Hepatocyte (in vitro differentiated cells): ENCODE measurements at regions not wholly inside any gene's neighbourhood (a gene's known extent, or its start where the extent isn't known, plus 50 kb on each side); places are given as distances from the start of the nearest gene placed in this dataset.

ENCODE experiments used
- DNase-seq: peaks from one replicate; pipeline ENCODE4 v3.0.0-alpha.2; 2016; ENCODE audit warnings: low spot score
- H2AFZ ChIP-seq: fragments of 200-600 bp; sonication (generic); 2 replicates; pipeline ENCODE4 v1.6.0; 2016; ENCODE audit warnings: antibody characterized with exemption, mild to moderate bottlenecking
- H3K27ac ChIP-seq: fragments of 200-600 bp; sonication (generic); 2 replicates; pipeline ENCODE4 v1.5.1; 2016; ENCODE audit warnings: mild to moderate bottlenecking
- H3K27me3 ChIP-seq: fragments of 200-600 bp; sonication (generic); 2 replicates; pipeline ENCODE4 v1.6.1; 2016
- H3K36me3 ChIP-seq: fragments of 200-600 bp; sonication (generic); replicated peaks from 2 replicates; pipeline ENCODE4 v1.5.1; 2016; ENCODE audit warnings: low read depth; ENCODE audit not compliant: insufficient read depth
- H3K4me1 ChIP-seq: fragments of 200-600 bp; sonication (generic); 2 replicates; pipeline ENCODE4 v1.5.1; 2016; ENCODE audit warnings: mild to moderate bottlenecking, moderate library complexity; ENCODE audit not compliant: insufficient read depth
- H3K4me2 ChIP-seq: fragments of 200-600 bp; sonication (generic); 2 replicates; pipeline ENCODE4 v1.6.0; 2016
- H3K4me3 ChIP-seq: fragments of 200-600 bp; sonication (generic); 2 replicates; pipeline ENCODE4 v1.5.1; 2016; ENCODE audit warnings: mild to moderate bottlenecking
- H3K79me2 ChIP-seq: fragments of 200-600 bp; sonication (generic); 2 replicates; pipeline ENCODE4 v1.6.0; 2017; ENCODE audit warnings: mild to moderate bottlenecking
- H3K9me2 ChIP-seq: fragments of 200-600 bp; sonication (generic); replicated peaks from 2 replicates; pipeline ENCODE4 v1.6.0; 2017; ENCODE audit warnings: mild to moderate bottlenecking; ENCODE audit not compliant: insufficient read depth
- H3K9me3 ChIP-seq: fragments of 200-600 bp; sonication (generic); 2 replicates; pipeline ENCODE4 v1.5.1; 2016; ENCODE audit warnings: low read depth, mild to moderate bottlenecking
- H4K20me1 ChIP-seq: fragments of 200-600 bp; sonication (generic); 2 replicates; pipeline ENCODE4 v1.6.0; 2016; ENCODE audit warnings: mild to moderate bottlenecking; ENCODE audit not compliant: insufficient read depth, poor library complexity, severe bottlenecking
- EZH2 ChIP-seq: fragments of 200-600 bp; sonication (generic); IDR thresholded peaks from 2 replicates; pipeline ENCODE4 v1.6.1; 2016; ENCODE audit warnings: antibody characterized with exemption, mild to moderate bottlenecking, borderline replicate concordance
- EZH2phosphoT487 ChIP-seq: fragments of 200-600 bp; sonication (generic); IDR thresholded peaks from one replicate; pipeline ENCODE4 v1.6.1; 2018; ENCODE audit warnings: antibody characterized with exemption, mild to moderate bottlenecking, low read depth, moderate library complexity; ENCODE audit not compliant: unreplicated experiment, severe bottlenecking
- WGBS: methylation state at CpG from one replicate; pipeline ENCODE4 v1.1.6; 2016; ENCODE audit warnings: low lambda C conversion rate; ENCODE audit errors: missing lambda C conversion rate; 5-methylcytosine and 5-hydroxymethylcytosine counted together
- TF ChIP-seq, protein P1 (sequence below): fragments of 200-600 bp; sonication (generic); IDR thresholded peaks from 2 replicates; pipeline ENCODE4 v1.5.1; 2016; ENCODE audit warnings: antibody characterized with exemption, mild to moderate bottlenecking; ENCODE audit not compliant: poor library complexity

DNA sequence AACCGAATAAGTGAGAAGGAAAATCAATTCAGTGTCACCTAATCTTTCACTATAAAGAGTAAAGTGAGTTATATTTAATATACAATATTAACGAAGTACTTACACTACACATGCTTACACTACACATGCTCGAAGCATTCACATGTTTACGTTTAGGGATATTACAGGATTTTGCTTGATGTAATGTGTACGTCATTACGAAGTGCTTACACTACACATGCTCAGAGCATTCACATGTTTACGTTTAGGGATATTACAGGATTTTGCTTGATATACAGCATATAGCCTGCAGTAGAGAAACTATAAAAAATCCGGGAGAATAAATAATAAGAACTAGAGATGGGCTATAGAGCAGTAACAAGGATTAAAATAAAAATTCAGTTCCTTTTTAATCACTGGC is 538.8 kb upstream of the CXADR start:
- H4K20me1 ChIP-seq, result no peaks in the 10 kb centered on the region
- no peak overlapping the region for H3K4me2 ChIP-seq
- no peaks in the 10 kb centered on the region for H3K36me3 ChIP-seq
- H3K27ac ChIP-seq, result no peak overlapping the region
- H3K27me3 ChIP-seq, result no peaks in the 10 kb centered on the region
- no peak overlapping the region for H3K4me3 ChIP-seq
- no peaks in the 10 kb centered on the region for H3K9me2 ChIP-seq
- H2AFZ ChIP-seq, result no peak overlapping the region
- H3K4me1 ChIP-seq, result peaks cover 7% of the 10 kb centered on the region
- H3K79me2 ChIP-seq, result no peaks in the 10 kb centered on the region
- WGBS, result 65% methylated on average over 8 of the region's 8 CpGs
- TF ChIP-seq, protein P1, sequence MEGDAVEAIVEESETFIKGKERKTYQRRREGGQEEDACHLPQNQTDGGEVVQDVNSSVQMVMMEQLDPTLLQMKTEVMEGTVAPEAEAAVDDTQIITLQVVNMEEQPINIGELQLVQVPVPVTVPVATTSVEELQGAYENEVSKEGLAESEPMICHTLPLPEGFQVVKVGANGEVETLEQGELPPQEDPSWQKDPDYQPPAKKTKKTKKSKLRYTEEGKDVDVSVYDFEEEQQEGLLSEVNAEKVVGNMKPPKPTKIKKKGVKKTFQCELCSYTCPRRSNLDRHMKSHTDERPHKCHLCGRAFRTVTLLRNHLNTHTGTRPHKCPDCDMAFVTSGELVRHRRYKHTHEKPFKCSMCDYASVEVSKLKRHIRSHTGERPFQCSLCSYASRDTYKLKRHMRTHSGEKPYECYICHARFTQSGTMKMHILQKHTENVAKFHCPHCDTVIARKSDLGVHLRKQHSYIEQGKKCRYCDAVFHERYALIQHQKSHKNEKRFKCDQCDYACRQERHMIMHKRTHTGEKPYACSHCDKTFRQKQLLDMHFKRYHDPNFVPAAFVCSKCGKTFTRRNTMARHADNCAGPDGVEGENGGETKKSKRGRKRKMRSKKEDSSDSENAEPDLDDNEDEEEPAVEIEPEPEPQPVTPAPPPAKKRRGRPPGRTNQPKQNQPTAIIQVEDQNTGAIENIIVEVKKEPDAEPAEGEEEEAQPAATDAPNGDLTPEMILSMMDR, result no peak
- TF ChIP-seq EZH2phosphoT487 (no peak), EZH2 (no peak)
- no peak for DNase-seq
- H3K9me3 ChIP-seq, result no peaks in the 10 kb centered on the region

DNA sequence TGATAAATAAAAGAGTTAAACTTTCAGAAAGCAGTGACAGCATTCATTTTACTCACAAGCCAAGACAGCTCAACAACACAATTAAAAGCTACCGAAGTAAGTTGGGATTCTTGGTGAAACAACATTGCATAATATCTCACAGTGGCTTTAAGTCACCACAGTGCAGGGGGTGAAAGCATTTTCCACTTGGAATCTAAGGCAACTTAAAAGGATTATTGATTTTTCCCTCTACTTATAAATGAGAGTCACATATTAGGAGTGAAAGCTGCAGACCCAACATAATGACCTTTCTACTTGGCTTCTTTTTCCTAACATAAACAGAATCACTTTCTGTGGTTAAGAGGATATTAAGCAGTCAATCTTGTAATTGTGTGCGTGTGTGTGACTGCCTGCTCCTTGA is 536.6 kb upstream of the CXADR start:
- no peak for DNase-seq
- Histone ChIP-seq H3K79me2 (no peaks in the 10 kb centered on the region), H3K9me2 (no peaks in the 10 kb centered on the region), H3K9me3 (no peaks in the 10 kb centered on the region), H3K4me3 (no peak overlapping the region), H3K4me2 (no peak overlapping the region), H3K27ac (no peak overlapping the region), H2AFZ (no peak overlapping the region), H3K27me3 (no peaks in the 10 kb centered on the region), H4K20me1 (no peaks in the 10 kb centered on the region), H3K36me3 (no peaks in the 10 kb centered on the region), H3K4me1 (peaks cover 7% of the 10 kb centered on the region)
- TF ChIP-seq, protein P1, result no peak
- TF ChIP-seq EZH2phosphoT487 (no peak), EZH2 (no peak)
- 41% methylated on average over 2 of the region's 2 CpGs for WGBS

DNA sequence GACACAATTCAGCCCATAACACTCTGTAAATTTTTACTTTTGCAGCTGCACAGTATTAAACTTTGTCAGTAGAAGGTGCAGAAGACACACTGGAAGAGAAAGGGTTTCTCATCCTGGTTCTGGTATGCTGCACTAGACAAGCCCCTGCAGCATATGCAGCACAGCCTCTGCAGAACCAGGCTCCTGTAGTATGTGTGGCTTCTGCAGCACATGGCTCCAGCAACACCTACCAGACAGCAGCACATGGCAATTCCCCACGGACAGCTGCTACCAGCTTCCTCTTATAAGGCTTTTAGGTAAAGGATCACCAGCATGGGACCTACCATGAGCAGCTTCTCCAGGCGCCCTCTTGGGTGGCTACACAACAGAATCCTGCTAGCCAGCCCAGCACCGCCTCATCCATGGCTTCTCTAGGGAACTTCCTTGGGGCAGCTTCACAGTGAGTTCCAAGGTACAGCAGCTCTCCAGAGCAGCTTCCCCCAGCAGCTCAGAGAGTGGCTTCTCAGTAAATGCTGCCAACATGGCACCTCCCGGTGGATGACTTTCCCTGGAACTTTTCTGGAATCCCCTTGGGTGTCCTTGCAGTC is 534.4 kb upstream of the CXADR start:
- H3K36me3 ChIP-seq, result no peaks in the 10 kb centered on the region
- H3K27ac ChIP-seq, result no peak overlapping the region
- H3K9me2 ChIP-seq, result no peaks in the 10 kb centered on the region
- DNase-seq, result no peak
- H3K9me3 ChIP-seq, result no peaks in the 10 kb centered on the region
- TF ChIP-seq EZH2phosphoT487 (no peak), EZH2 (no peak)
- TF ChIP-seq, protein P1, result no peak
- H3K79me2 ChIP-seq, result no peaks in the 10 kb centered on the region
- no peaks in the 10 kb centered on the region for H4K20me1 ChIP-seq
- no peak overlapping the region for H3K4me2 ChIP-seq
- no peaks in the 10 kb centered on the region for H3K27me3 ChIP-seq
- WGBS, result 87% methylated on average over 4 of the region's 4 CpGs
- H3K4me1 ChIP-seq, result peaks cover 7% of the 10 kb centered on the region
- no peak overlapping the region for H2AFZ ChIP-seq
- H3K4me3 ChIP-seq, result no peak overlapping the region
